Body of pancreas (tissue), 4 donors: ENCODE measurements at regions not wholly inside any gene's neighbourhood (a gene's known extent, or its start where the extent isn't known, plus 50 kb on each side); places are given as distances from the start of the nearest gene placed in this dataset.

Experiments
- CTCF ChIP-seq, 7 experiments: fragments of 450-650 bp in 4 of 7; fragments of 200-600 bp in 3 of 7; sonication (generic) in 3 of 7; IDR thresholded peaks; one replicate each; pipeline ENCODE4 v1.5.1; 2016 to 2019; ENCODE audit warnings: antibody characterized with exemption in 7 of 7
- POLR2A ChIP-seq, 3 donors: fragments of 450-650 bp; IDR thresholded peaks; one replicate each; pipeline ENCODE4 v1.6.1; 2016; ENCODE audit warnings: antibody characterized with exemption in 3 of 3, mild to moderate bottlenecking in 2 of 3

GRCh38 chr7:49001610-49002033, 77.3 kb downstream of the CDC14C start:
- TF ChIP-seq POLR2A (IDR thresholded peaks at IDR 0.05), result no peak
- peak in 5 of 7 experiments; percentile 13 to 48 (median 40) for TF ChIP-seq CTCF (IDR thresholded peaks at IDR 0.05)
